Psoas muscle (tissue), 7 donors: ENCODE measurements at regions not wholly inside any gene's neighbourhood (a gene's known extent, or its start where the extent isn't known, plus 50 kb on each side); places are given as distances from the start of the nearest gene placed in this dataset.

Source experiments
- ATAC-seq, 4 donors: fragments of 200-7000 bp; cut with Tn5 transposase; one replicate each; pipeline ENCODE4 v1.9.1; 2020; ENCODE audit warnings: moderate library complexity in 3 of 4, mild to moderate bottlenecking in 2 of 4
- DNase-seq, 2 donors: peaks; one replicate each; pipeline ENCODE4 v3.0.0-alpha.2; 2020
- H3K27ac ChIP-seq: fragments of 200-600 bp; one replicate; pipeline ENCODE4 v1.8.0; 2022
- H3K27me3 ChIP-seq, 3 donors: fragments of 200-600 bp in 1 of 3; one replicate each; pipeline versions ENCODE4 v1.6.1 to v1.8.0; 2013 to 2022; ENCODE audit warnings: low read length in 2 of 3, mild to moderate bottlenecking in 2 of 3, moderate library complexity in 1 of 3; ENCODE audit not compliant: insufficient read depth in 3 of 3
- H3K36me3 ChIP-seq, 2 donors: fragments of 200-600 bp in 1 of 2; one replicate each; pipeline versions ENCODE4 v1.6.1 to v1.8.0; 2013 to 2022; ENCODE audit warnings: low read depth in 1 of 2, mild to moderate bottlenecking in 1 of 2, moderate library complexity in 1 of 2; ENCODE audit not compliant: insufficient read depth in 1 of 2
- H3K4me1 ChIP-seq: fragments of 200-600 bp; one replicate; pipeline ENCODE4 v1.8.0; 2022
- H3K4me3 ChIP-seq: fragments of 200-600 bp; one replicate; pipeline ENCODE4 v1.8.0; 2022; ENCODE audit warnings: mild to moderate bottlenecking
- H3K9me3 ChIP-seq: fragments of 200-600 bp; one replicate; pipeline ENCODE4 v1.8.0; 2022
- CTCF ChIP-seq: fragments of 200-600 bp; IDR thresholded peaks from one replicate; pipeline ENCODE4 v1.8.0; 2022; ENCODE audit warnings: antibody characterized with exemption
- WGBS, 3 donors: extraction: QIAGEN DNeasy Blood & Tissue Kit; methylation state at CpG; one replicate each; pipeline versions ENCODE4 v1.1.6 to v1.1.7; 2013; 5-methylcytosine and 5-hydroxymethylcytosine counted together
- intact Hi-C, 2 donors: fragments of 100-400 bp; cut with DNase I; formaldehyde crosslinking; loops; one replicate each; pipeline versions ENCODE4 v1.11.0 to v1.14.2; 2022
- donor health status: healthy with polysubstance abuse.
- donor health status: DM: no; HTN: no; CAD: no; lungs with moderate emphysema.
- donor health status: Bipolar disorder and iron deficiency.
- donor health status: healthy.
- donor health status: DM: yes; HTN: yes; CAD: no.
- donor health status: DM: no; HTN: no; CAD: no.
- donor health status: DM: yes; HTN: yes; CAD: no.

GRCh38 chr6:97405818-97406409 lies 122.9 kb upstream of the MMS22L start:
- no peak overlapping the region for H3K4me3 ChIP-seq
- H3K27me3 ChIP-seq, result no peaks in the 10 kb centered on the region
- no peaks in the 10 kb centered on the region for H3K36me3 ChIP-seq
- H3K9me3 ChIP-seq, result no peaks in the 10 kb centered on the region
- intact Hi-C loops, result no loop called here
- TF ChIP-seq CTCF, result no peak
- no peak for ATAC-seq
- 71 to 76% (median 73%) methylated on average over 3 of the region's 3 CpGs for WGBS, 3 donors
- H3K27ac ChIP-seq, result no peak overlapping the region
- DNase-seq, result no peak
- no peaks in the 10 kb centered on the region for H3K4me1 ChIP-seq

- Histone ChIP-seq H3K27me3 (no peaks in the 10 kb centered on the region), H3K4me3 (no peak overlapping the region), H3K4me1 (no peaks in the 10 kb centered on the region), H3K9me3 (no peaks in the 10 kb centered on the region), H3K27ac (no peak overlapping the region), H3K36me3 (no peaks in the 10 kb centered on the region)
- WGBS, 3 donors, result 84 to 88% (median 86%) methylated on average over 1 of the region's 1 CpG
- ATAC-seq (no peak), DNase-seq (no peak)
- intact Hi-C loops, result no loop called here
- no peak for TF ChIP-seq CTCF
Observed at GRCh38 chr6:97406633-97407032, 123.6 kb upstream of the MMS22L start.

- DNase-seq (no peak), ATAC-seq (no peak)
- Histone ChIP-seq H3K27ac (no peak overlapping the region), H3K9me3 (no peaks in the 10 kb centered on the region), H3K4me3 (no peak overlapping the region), H3K27me3 (no peaks in the 10 kb centered on the region), H3K4me1 (no peaks in the 10 kb centered on the region), H3K36me3 (no peaks in the 10 kb centered on the region)
- 21 to 38% (median 30%) methylated on average over 2 of the region's 2 CpGs for WGBS, 3 donors
- TF ChIP-seq CTCF, result no peak
- intact Hi-C loops, result no loop called here
Observed at GRCh38 chr6:97411610-97412009, 128.6 kb upstream of the MMS22L start.

GRCh38 chr6:97412511-97412910 lies 129.5 kb upstream of the MMS22L start:
- H3K4me1 ChIP-seq, result no peaks in the 10 kb centered on the region
- H3K27ac ChIP-seq, result no peak overlapping the region
- H3K27me3 ChIP-seq, result no peaks in the 10 kb centered on the region
- no peak for TF ChIP-seq CTCF
- 64 to 69% (median 66%) methylated on average over 1 of the region's 1 CpG for WGBS, 3 donors
- intact Hi-C loops, result no loop called here
- no peak for ATAC-seq
- DNase-seq, result no peak
- no peaks in the 10 kb centered on the region for H3K9me3 ChIP-seq
- H3K4me3 ChIP-seq, result no peak overlapping the region
- H3K36me3 ChIP-seq, result no peaks in the 10 kb centered on the region

- no peak overlapping the region for H3K27ac ChIP-seq
- intact Hi-C loops, result no loop called here
- TF ChIP-seq CTCF, result no peak
- no peaks in the 10 kb centered on the region for H3K9me3 ChIP-seq
- H3K4me1 ChIP-seq, result no peaks in the 10 kb centered on the region
- no peaks in the 10 kb centered on the region for H3K36me3 ChIP-seq
- no peaks in the 10 kb centered on the region for H3K27me3 ChIP-seq
- no peak overlapping the region for H3K4me3 ChIP-seq
- 44 to 52% (median 50%) methylated on average over 1 of the region's 1 CpG for WGBS, 3 donors
- no peak for DNase-seq
- ATAC-seq, result no peak
Observed at GRCh38 chr6:97422171-97422570, 139.2 kb upstream of the MMS22L start.
